Psoas muscle (tissue), 7 donors: ENCODE measurements at regions not wholly inside any gene's neighbourhood (a gene's known extent, or its start where the extent isn't known, plus 50 kb on each side); places are given as distances from the start of the nearest gene placed in this dataset.

Experiments used
- ATAC-seq, 4 donors: fragments of 200-7000 bp; cut with Tn5 transposase; one replicate each; pipeline ENCODE4 v1.9.1; 2020; ENCODE audit warnings: moderate library complexity in 3 of 4, mild to moderate bottlenecking in 2 of 4
- DNase-seq, 2 donors: peaks; one replicate each; pipeline ENCODE4 v3.0.0-alpha.2; 2020
- H3K27ac ChIP-seq: fragments of 200-600 bp; one replicate; pipeline ENCODE4 v1.8.0; 2022
- H3K27me3 ChIP-seq, 3 donors: fragments of 200-600 bp in 1 of 3; one replicate each; pipeline versions ENCODE4 v1.6.1 to v1.8.0; 2013 to 2022; ENCODE audit warnings: low read length in 2 of 3, mild to moderate bottlenecking in 2 of 3, moderate library complexity in 1 of 3; ENCODE audit not compliant: insufficient read depth in 3 of 3
- H3K36me3 ChIP-seq, 2 donors: fragments of 200-600 bp in 1 of 2; one replicate each; pipeline versions ENCODE4 v1.6.1 to v1.8.0; 2013 to 2022; ENCODE audit warnings: low read depth in 1 of 2, mild to moderate bottlenecking in 1 of 2, moderate library complexity in 1 of 2; ENCODE audit not compliant: insufficient read depth in 1 of 2
- H3K4me1 ChIP-seq: fragments of 200-600 bp; one replicate; pipeline ENCODE4 v1.8.0; 2022
- H3K4me3 ChIP-seq: fragments of 200-600 bp; one replicate; pipeline ENCODE4 v1.8.0; 2022; ENCODE audit warnings: mild to moderate bottlenecking
- H3K9me3 ChIP-seq: fragments of 200-600 bp; one replicate; pipeline ENCODE4 v1.8.0; 2022
- WGBS, 3 donors: extraction: QIAGEN DNeasy Blood & Tissue Kit; methylation state at CpG; one replicate each; pipeline versions ENCODE4 v1.1.6 to v1.1.7; 2013; 5-methylcytosine and 5-hydroxymethylcytosine counted together
- intact Hi-C, 2 donors: fragments of 100-400 bp; cut with DNase I; formaldehyde crosslinking; loops; one replicate each; pipeline versions ENCODE4 v1.11.0 to v1.14.2; 2022
- TF ChIP-seq, protein P1 (sequence below): fragments of 200-600 bp; IDR thresholded peaks from one replicate; pipeline ENCODE4 v1.8.0; 2022; ENCODE audit warnings: antibody characterized with exemption
- donor health status: healthy with polysubstance abuse.
- donor health status: DM: no; HTN: no; CAD: no; lungs with moderate emphysema.
- donor health status: Bipolar disorder and iron deficiency.
- donor health status: healthy.
- donor health status: DM: yes; HTN: yes; CAD: no.
- donor health status: DM: no; HTN: no; CAD: no.
- donor health status: DM: yes; HTN: yes; CAD: no.

DNA sequence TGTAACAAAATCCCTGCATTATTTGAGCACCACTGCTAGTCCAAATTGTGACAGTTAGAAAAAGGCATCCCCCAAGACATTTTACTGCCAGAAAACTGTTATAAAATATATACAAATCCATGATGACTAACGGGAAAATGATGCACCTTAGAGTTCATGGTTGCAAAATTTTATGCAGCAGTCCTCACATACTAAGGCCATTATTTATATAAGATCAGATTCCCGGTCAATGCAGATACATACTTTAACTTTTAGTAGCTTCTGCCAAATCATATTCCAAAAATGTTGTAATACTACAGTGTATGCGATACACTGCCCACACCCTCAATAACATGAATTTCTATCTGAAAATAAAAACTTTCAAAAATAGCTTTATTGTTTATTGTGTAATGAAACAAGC lies 239.9 kb upstream of the ZNF32 start:
- no peaks in the 10 kb centered on the region for H3K36me3 ChIP-seq
- TF ChIP-seq, protein P1, sequence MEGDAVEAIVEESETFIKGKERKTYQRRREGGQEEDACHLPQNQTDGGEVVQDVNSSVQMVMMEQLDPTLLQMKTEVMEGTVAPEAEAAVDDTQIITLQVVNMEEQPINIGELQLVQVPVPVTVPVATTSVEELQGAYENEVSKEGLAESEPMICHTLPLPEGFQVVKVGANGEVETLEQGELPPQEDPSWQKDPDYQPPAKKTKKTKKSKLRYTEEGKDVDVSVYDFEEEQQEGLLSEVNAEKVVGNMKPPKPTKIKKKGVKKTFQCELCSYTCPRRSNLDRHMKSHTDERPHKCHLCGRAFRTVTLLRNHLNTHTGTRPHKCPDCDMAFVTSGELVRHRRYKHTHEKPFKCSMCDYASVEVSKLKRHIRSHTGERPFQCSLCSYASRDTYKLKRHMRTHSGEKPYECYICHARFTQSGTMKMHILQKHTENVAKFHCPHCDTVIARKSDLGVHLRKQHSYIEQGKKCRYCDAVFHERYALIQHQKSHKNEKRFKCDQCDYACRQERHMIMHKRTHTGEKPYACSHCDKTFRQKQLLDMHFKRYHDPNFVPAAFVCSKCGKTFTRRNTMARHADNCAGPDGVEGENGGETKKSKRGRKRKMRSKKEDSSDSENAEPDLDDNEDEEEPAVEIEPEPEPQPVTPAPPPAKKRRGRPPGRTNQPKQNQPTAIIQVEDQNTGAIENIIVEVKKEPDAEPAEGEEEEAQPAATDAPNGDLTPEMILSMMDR: no peak
- DNase-seq: no peak
- no peak overlapping the region for H3K4me3 ChIP-seq
- ATAC-seq: no peak
- H3K27me3 ChIP-seq: peaks cover 0 to 5% (median 0%) of the 10 kb centered on the region in 3 donors
- H3K9me3 ChIP-seq: no peaks in the 10 kb centered on the region
- no peak overlapping the region for H3K27ac ChIP-seq
- 51 to 63% (median 63%) methylated on average over 3 of the region's 3 CpGs for WGBS, 3 donors
- H3K4me1 ChIP-seq: no peaks in the 10 kb centered on the region
- intact Hi-C loops: no loop called here

DNA sequence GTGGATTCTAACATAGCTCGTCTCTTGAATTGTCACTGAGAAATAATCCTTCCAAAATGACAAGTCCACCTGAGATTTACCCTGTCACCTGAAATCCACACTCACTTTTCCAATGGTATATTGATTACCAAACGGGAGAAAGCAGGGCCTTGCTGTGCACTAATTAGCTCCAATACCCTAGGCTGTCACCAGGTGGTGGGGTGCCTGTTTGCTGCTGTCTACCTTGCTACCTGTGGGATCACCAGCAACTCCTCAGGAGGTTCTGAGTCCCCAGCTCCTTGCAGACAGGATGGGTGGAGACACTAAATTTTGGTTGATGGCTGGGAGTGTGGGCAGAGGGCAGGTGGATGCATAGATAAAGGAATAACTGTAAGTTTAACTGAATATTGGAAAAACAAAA lies 237.2 kb upstream of the ZNF32 start:
- no peak overlapping the region for H3K27ac ChIP-seq

DNA sequence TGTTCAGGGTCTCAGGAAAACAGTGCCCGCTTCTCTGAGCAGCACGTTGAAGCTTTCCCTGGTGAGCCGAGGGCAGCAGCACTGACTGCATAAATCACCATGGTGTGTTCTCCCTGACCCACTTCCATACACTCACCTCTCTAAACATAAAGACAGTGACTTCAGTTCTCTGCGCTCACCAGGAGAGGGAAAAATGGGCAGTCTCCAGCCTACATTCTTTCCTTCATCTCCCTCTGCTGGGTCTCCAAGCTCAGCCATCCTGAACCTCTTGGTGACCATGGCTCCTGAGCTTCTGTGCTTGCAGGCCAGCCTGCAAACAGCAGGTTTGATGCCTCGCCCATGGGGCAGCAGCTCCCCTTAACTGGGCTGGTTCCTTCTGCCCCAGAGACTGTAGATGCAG lies 236.6 kb upstream of the ZNF32 start:
- 93 to 96% (median 94%) methylated on average over 5 of the region's 5 CpGs for WGBS, 3 donors
- no peak for ATAC-seq
- H3K36me3 ChIP-seq: no peaks in the 10 kb centered on the region
- no peak overlapping the region for H3K4me3 ChIP-seq
- H3K9me3 ChIP-seq: no peaks in the 10 kb centered on the region
- H3K4me1 ChIP-seq: no peaks in the 10 kb centered on the region
- intact Hi-C loops: no loop called here
- no peak for DNase-seq
- TF ChIP-seq, protein P1: no peak
- no peak overlapping the region for H3K27ac ChIP-seq
- no peaks in the 10 kb centered on the region for H3K27me3 ChIP-seq

More for the DNA sequence above, 237.2 kb upstream of the ZNF32 start:
- intact Hi-C loops: no loop called here
- 86 to 93% (median 88%) methylated on average over 2 of the region's 2 CpGs for WGBS, 3 donors
- DNase-seq (no peak), ATAC-seq (no peak)
- Histone ChIP-seq H3K27me3 (peaks cover 0 to 4% (median 0%) of the 10 kb centered on the region in 3 donors), H3K9me3 (no peaks in the 10 kb centered on the region), H3K36me3 (no peaks in the 10 kb centered on the region), H3K4me3 (no peak overlapping the region), H3K4me1 (no peaks in the 10 kb centered on the region)
- TF ChIP-seq, protein P1: no peak

DNA sequence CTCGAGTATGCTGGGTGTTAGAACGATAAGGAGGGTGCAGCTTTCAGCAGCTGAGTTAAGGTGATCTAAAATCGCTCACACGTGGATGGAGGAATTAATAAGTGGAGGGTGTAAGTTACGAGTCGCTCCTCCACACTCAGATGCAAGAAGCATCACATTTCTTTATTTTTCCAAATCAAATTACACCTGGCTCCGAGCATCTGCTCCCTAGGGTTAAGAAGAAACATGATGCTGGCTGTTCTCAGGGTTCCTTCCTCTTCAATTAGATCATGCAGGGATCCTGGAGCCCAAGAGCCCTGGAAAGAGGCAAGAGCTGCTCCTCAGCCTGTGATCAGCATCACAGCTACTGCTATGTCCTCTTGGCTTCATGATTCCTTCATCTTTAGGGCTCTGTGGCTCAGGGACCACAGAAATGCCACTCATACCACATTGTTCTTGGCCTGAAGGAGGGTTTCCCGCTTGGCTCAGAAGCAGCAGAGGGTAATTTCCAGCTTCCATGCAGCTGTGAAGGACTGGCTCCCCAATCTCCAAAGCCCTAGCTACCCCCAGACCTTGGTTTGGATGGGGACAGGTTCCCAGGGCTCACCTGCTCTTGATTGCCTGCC lies 235.9 kb upstream of the ZNF32 start:
- Histone ChIP-seq H3K27me3 (no peaks in the 10 kb centered on the region), H3K27ac (no peak overlapping the region), H3K4me1 (no peaks in the 10 kb centered on the region), H3K36me3 (no peaks in the 10 kb centered on the region), H3K4me3 (no peak overlapping the region), H3K9me3 (no peaks in the 10 kb centered on the region)
- no peak for ATAC-seq
- DNase-seq: no peak
- TF ChIP-seq, protein P1: no peak
- 61 to 79% (median 79%) methylated on average over 8 of the region's 8 CpGs for WGBS, 3 donors
- intact Hi-C loops: no loop called here

DNA sequence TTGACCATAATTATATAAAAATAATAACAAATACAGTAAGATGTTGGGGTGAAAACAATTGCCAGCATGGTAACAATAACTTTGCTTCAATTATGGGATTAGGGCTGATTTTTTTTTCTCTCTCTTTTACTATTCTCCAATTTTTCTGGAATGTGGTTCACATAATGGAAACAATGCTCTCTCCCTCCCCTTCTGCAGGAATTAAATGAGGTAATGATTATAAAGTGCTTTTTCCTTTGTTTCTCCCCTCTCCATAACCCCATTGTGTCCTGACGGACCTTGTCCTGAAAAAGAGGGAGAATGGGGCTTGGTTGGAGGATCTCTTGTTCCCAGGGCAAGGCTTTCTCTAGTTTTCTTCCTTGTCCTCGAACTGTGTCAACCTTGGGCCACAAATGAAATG lies 234.0 kb upstream of the ZNF32 start:
- Histone ChIP-seq H3K9me3 (no peaks in the 10 kb centered on the region), H3K27me3 (no peaks in the 10 kb centered on the region), H3K4me1 (no peaks in the 10 kb centered on the region), H3K36me3 (no peaks in the 10 kb centered on the region), H3K4me3 (no peak overlapping the region), H3K27ac (no peak overlapping the region)
- DNase-seq (no peak), ATAC-seq (no peak)
- intact Hi-C loops: no loop called here
- TF ChIP-seq, protein P1: no peak
- WGBS, 3 donors: 75 to 89% (median 81%) methylated on average over 2 of the region's 2 CpGs
